Keratinocyte (primary cell): ENCODE measurements at regions not wholly inside any gene's neighbourhood (a gene's known extent, or its start where the extent isn't known, plus 50 kb on each side); places are given as distances from the start of the nearest gene placed in this dataset.

Experiments
- DNase-seq: peaks from one replicate; pipeline ENCODE4 v3.0.0-alpha.2; 2011; ENCODE audit warnings: low read depth, missing footprints, low spot score
- FAIRE-seq: peaks from 2 replicates; lab custom pipeline; 2011; peaks lifted over from hg19 to GRCh38; lab: Jason Lieb, UNC
- H2AFZ ChIP-seq: 2 replicates; pipeline ENCODE4 v1.6.0; 2012; ENCODE audit warnings: low read length, control low read depth, inconsistent platforms; ENCODE audit not compliant: control insufficient read depth
- H3K27ac ChIP-seq: 2 replicates; pipeline ENCODE4 v1.5.1; 2011; ENCODE audit warnings: low read length; ENCODE audit not compliant: control insufficient read depth, insufficient read depth
- H3K27me3 ChIP-seq: 3 replicates; pipeline ENCODE4 v1.6.0; 2011; ENCODE audit warnings: low read length; ENCODE audit not compliant: control insufficient read depth, insufficient read depth; ENCODE audit errors: extremely low read depth
- H3K36me3 ChIP-seq, 2 experiments: 2 replicates in 1 of 2; 3 replicates in 1 of 2; pipeline ENCODE4 v1.5.1; 2011; ENCODE audit warnings: low read length in 2 of 2, mild to moderate bottlenecking in 1 of 2; ENCODE audit not compliant: control insufficient read depth in 2 of 2, insufficient read depth in 2 of 2; ENCODE audit errors: extremely low read depth in 1 of 2
- H3K4me1 ChIP-seq: 3 replicates; pipeline ENCODE4 v1.5.1; 2011; ENCODE audit warnings: low read length; ENCODE audit not compliant: control insufficient read depth, insufficient read depth; ENCODE audit errors: extremely low read depth
- H3K4me2 ChIP-seq: 3 replicates; pipeline ENCODE4 v1.6.0; 2011; ENCODE audit warnings: low read depth, low read length; ENCODE audit not compliant: control insufficient read depth, insufficient read depth; ENCODE audit errors: extremely low read depth
- H3K4me3 ChIP-seq, 3 experiments: fragments of 200-600 bp in 1 of 3; sonication (generic) in 1 of 3; 2 replicates in 2 of 3; 3 replicates in 1 of 3; pipeline ENCODE4 v1.5.1; 2011 to 2016; ENCODE audit warnings: low read length in 3 of 3, mild to moderate bottlenecking in 3 of 3, control low read depth in 2 of 3, inconsistent platforms in 1 of 3, low read depth in 1 of 3, mixed read lengths in 1 of 3, mixed run types in 1 of 3, moderate library complexity in 1 of 3; ENCODE audit not compliant: control insufficient read depth in 2 of 3, insufficient read depth in 2 of 3; ENCODE audit errors: extremely low read depth in 1 of 3
- H3K79me2 ChIP-seq: 2 replicates; pipeline ENCODE4 v1.6.0; 2012; ENCODE audit warnings: low read length; ENCODE audit not compliant: control insufficient read depth, insufficient read depth
- H3K9ac ChIP-seq: 3 replicates; pipeline ENCODE4 v1.6.0; 2011; ENCODE audit warnings: low read length; ENCODE audit not compliant: control insufficient read depth, insufficient read depth; ENCODE audit errors: extremely low read depth
- H3K9me1 ChIP-seq: 3 replicates; pipeline ENCODE4 v1.6.0; 2011; ENCODE audit warnings: low read length; ENCODE audit not compliant: control insufficient read depth, insufficient read depth; ENCODE audit errors: extremely low read depth
- H3K9me3 ChIP-seq: 2 replicates; pipeline ENCODE4 v1.5.1; 2012; ENCODE audit warnings: low read depth, low read length; ENCODE audit not compliant: control insufficient read depth
- H4K20me1 ChIP-seq: 3 replicates; pipeline ENCODE4 v1.6.0; 2011; ENCODE audit warnings: low read length; ENCODE audit not compliant: control insufficient read depth, insufficient read depth; ENCODE audit errors: extremely low read depth
- CTCF ChIP-seq, 3 experiments: IDR thresholded peaks in 1 of 3; conservative IDR thresholded peaks in 1 of 3; optimal IDR thresholded peaks in 1 of 3; 2 replicates in 2 of 3; 3 replicates in 1 of 3; pipeline versions ENCODE3 to v1.5.1; 2011; ENCODE audit warnings: low read length in 3 of 3, mild to moderate bottlenecking in 3 of 3, moderate library complexity in 2 of 3, control low read depth in 1 of 3, inconsistent platforms in 1 of 3; ENCODE audit not compliant: insufficient read depth in 2 of 3; ENCODE audit errors: extremely low read depth in 1 of 3
- EZH2 ChIP-seq: IDR thresholded peaks from one replicate; pipeline ENCODE4 v1.6.1; 2012; ENCODE audit warnings: inconsistent platforms, mild to moderate bottlenecking, low read length, moderate library complexity
- dilution Hi-C: fragments of 300-500 bp; cut with MboI; formaldehyde crosslinking; loops from one replicate; pipeline ENCODE4 v1.7.0; 2020; ENCODE audit warnings: low sequenced_read_pairs; ENCODE audit not compliant: extremely low pct_ligation_motif_present

GRCh38 chr22:48828688-48829087, 999.0 kb downstream of the BRD1 start:
- no peak overlapping the region for H3K4me2 ChIP-seq
- dilution Hi-C loops = no loop called here
- H3K27me3 ChIP-seq = no peaks in the 10 kb centered on the region
- H3K27ac ChIP-seq = no peak overlapping the region
- DNase-seq = no peak
- H2AFZ ChIP-seq = no peak overlapping the region
- FAIRE-seq = no peak
- H4K20me1 ChIP-seq = no peaks in the 10 kb centered on the region
- H3K36me3 ChIP-seq = no peaks in the 10 kb centered on the region
- H3K9ac ChIP-seq = no peak overlapping the region
- peaks cover 15% of the 10 kb centered on the region for H3K9me3 ChIP-seq
- no peaks in the 10 kb centered on the region for H3K9me1 ChIP-seq
- H3K4me1 ChIP-seq = no peaks in the 10 kb centered on the region
- H3K79me2 ChIP-seq = no peaks in the 10 kb centered on the region
- TF ChIP-seq CTCF (optimal IDR thresholded peaks at IDR 0.05 in 1 of 3, IDR thresholded peaks at IDR 0.05 in 1 of 3, conservative IDR thresholded peaks at IDR 0.05 in 1 of 3; ENCODE audit: extremely low read depth in 1 of 3, insufficient read depth in 2 of 3, low read length in 3 of 3) (no peak), EZH2 (no peak)
- no peak overlapping the region for H3K4me3 ChIP-seq

GRCh38 chr22:48827904-48828555, 999.6 kb downstream of the BRD1 start:
- Histone ChIP-seq H3K9ac (no peak overlapping the region), H3K9me3 (peaks cover 15% of the 10 kb centered on the region), H3K4me3 (no peak overlapping the region), H3K9me1 (no peaks in the 10 kb centered on the region), H3K36me3 (no peaks in the 10 kb centered on the region), H3K27ac (no peak overlapping the region), H3K4me2 (no peak overlapping the region), H2AFZ (no peak overlapping the region), H3K4me1 (no peaks in the 10 kb centered on the region), H3K27me3 (no peaks in the 10 kb centered on the region), H3K79me2 (no peaks in the 10 kb centered on the region), H4K20me1 (no peaks in the 10 kb centered on the region)
- dilution Hi-C loops = no loop called here
- DNase-seq (no peak), FAIRE-seq (no peak)
- TF ChIP-seq EZH2 (no peak), CTCF (optimal IDR thresholded peaks at IDR 0.05 in 1 of 3, IDR thresholded peaks at IDR 0.05 in 1 of 3, conservative IDR thresholded peaks at IDR 0.05 in 1 of 3; ENCODE audit: extremely low read depth in 1 of 3, insufficient read depth in 2 of 3, low read length in 3 of 3) (no peak)
